ENCODE measurements at regions not wholly inside any gene's neighbourhood (a gene's known extent, or its start where the extent isn't known, plus 50 kb on each side); places are given as distances from the start of the nearest gene placed in this dataset.

GRCh38 chr2:226411727-226412360, 387.8 kb downstream of the IRS1 start (continued):
- no peak for TF ChIP-seq BATF2 (CRISPR knock-in tag; IDR thresholded peaks at IDR 0.05)
- TF ChIP-seq ATF3 (CRISPR knock-in tag; IDR thresholded peaks at IDR 0.05), result peak; percentile 92
- TF ChIP-seq ZNF503 (CRISPR knock-in tag; IDR thresholded peaks at IDR 0.05), result peak; percentile 76; the same call in 1 of the 2 replicates
- TF ChIP-seq ZEB1 (IDR thresholded peaks at IDR 0.05; ENCODE audit: insufficient replicate concordance, low read depth), result no peak
- TF ChIP-seq TOE1 (CRISPR knock-in tag; IDR thresholded peaks at IDR 0.05), result no peak
- TF ChIP-seq KLF6 (CRISPR knock-in tag; IDR thresholded peaks at IDR 0.05), result no peak
- no peak for TF ChIP-seq TBP (CRISPR knock-in tag; IDR thresholded peaks at IDR 0.05)

- no peak overlapping the region for H3K9ac ChIP-seq (ENCODE audit: insufficient read depth, low read depth, low read length)
- 0 out of 2 replicates have a peak overlapping the region, but pooled peaks have one; percentile 8 for H3K4me2 ChIP-seq (ENCODE audit: low read depth, low read length)
- TF ChIP-seq ZNF761 (CRISPR knock-in tag; conservative IDR thresholded peaks at IDR 0.05) (0 out of 2 replicates have a peak, but pooled peaks have one; percentile 29), DNMT1 (CRISPR knock-in tag; IDR thresholded peaks at IDR 0.05) (no peak), NFYC (CRISPR knock-in tag; IDR thresholded peaks at IDR 0.05) (no peak), GTF3A (CRISPR knock-in tag; conservative IDR thresholded peaks at IDR 0.05) (peak; percentile 80; the same call in 1 of the 2 replicates), ZNF34 (CRISPR knock-in tag; IDR thresholded peaks at IDR 0.05; ENCODE audit: borderline replicate concordance) (0 out of 2 replicates have a peak, but pooled peaks have one; percentile 66), ZNF547 (CRISPR knock-in tag; IDR thresholded peaks at IDR 0.05) (no peak), MEIS1 (CRISPR knock-in tag; IDR thresholded peaks at IDR 0.05; ENCODE audit: borderline replicate concordance) (0 out of 2 replicates have a peak, but pooled peaks have one; percentile 28), ZNF510 (CRISPR knock-in tag; IDR thresholded peaks at IDR 0.05; ENCODE audit: low read depth) (peak; percentile 81; the same call in 1 of the 2 replicates), BRD4 (CRISPR knock-in tag; IDR thresholded peaks at IDR 0.05) (no peak), ZSCAN29 (CRISPR knock-in tag; conservative IDR thresholded peaks at IDR 0.05) (0 out of 2 replicates have a peak, but pooled peaks have one; percentile 66), ZNF431 (CRISPR knock-in tag; IDR thresholded peaks at IDR 0.05; ENCODE audit: borderline replicate concordance, low read depth) (no peak), MYPOP (CRISPR knock-in tag; IDR thresholded peaks at IDR 0.05) (no peak)
Observed at GRCh38 chr2:226411205-226411604, 388.4 kb downstream of the IRS1 start.

More at GRCh38 chr2:226411205-226411604, 388.4 kb downstream of the IRS1 start:
- CTCF ChIA-PET (ENCODE audit: low intra/inter-chr PET ratio, low total read pairs), result no interaction called here
- DNase-seq (ENCODE audit: low spot score) (no peak), FAIRE-seq (no peak), ATAC-seq (peak; percentile 24; the same call in 2 of the 3 replicates)
- WGBS (ENCODE audit: low lambda C conversion rate), result 94% methylated on average over 3 of the region's 3 CpGs
- Histone ChIP-seq H4K20me1 (ENCODE audit: insufficient read depth, low read length) (no peaks in the 10 kb centered on the region), H3K27me3 (ENCODE audit: control insufficient read depth in 1 of 2, insufficient read depth in 2 of 2, low read length in 2 of 2) (no peaks in the 10 kb centered on the region), H3K79me2 (ENCODE audit: insufficient read depth, low read length) (no peaks in the 10 kb centered on the region), H3K27ac (ENCODE audit: extremely low read length, insufficient read depth, low read length) (no peak overlapping the region), H3K4me3 (replicated peaks in 1 of 3; ENCODE audit: insufficient read depth in 1 of 3, low read depth in 2 of 3, low read length in 3 of 3) (no peak overlapping the region), H3K4me1 (ENCODE audit: insufficient read depth, low read length) (peaks cover 22% of the 10 kb centered on the region), H2AFZ (ENCODE audit: low read length) (no peak overlapping the region), H3K36me3 (replicated peaks in 1 of 2; ENCODE audit: control insufficient read depth in 1 of 2, insufficient read depth in 2 of 2, low read length in 2 of 2) (no peaks in the 10 kb centered on the region), H3K9me3 (ENCODE audit: low read length) (no peaks in the 10 kb centered on the region)
- in situ Hi-C loops (cut with HindIII; ENCODE audit: extremely low pct_ligation_motif_present, low pct_unique_long_range_greater_than_20kb) (no loop called here), intact Hi-C loops (cut with micrococcal nuclease; ENCODE audit: unreplicated experiment) (loop anchor here (1.0 kb wide), 1 partner anchor 8 kb away; no protein-coding TSS in a partner anchor)
- BruUV-seq (replicated peaks), result no TSS peak
- POLR2A ChIA-PET, result interaction anchor here (0.6 to 1.2 kb wide), 4 partner anchors 8 to 389 kb away, joined by 3 to 8 read pairs (median 4); partner anchors contain the start of gene IRS1
